Fibroblast of mammary gland (primary cell): ENCODE measurements at regions not wholly inside any gene's neighbourhood (a gene's known extent, or its start where the extent isn't known, plus 50 kb on each side); places are given as distances from the start of the nearest gene placed in this dataset.

Experiments
- DNase-seq: peaks from one replicate; pipeline ENCODE4 v3.0.0-alpha.2; 2010; ENCODE audit warnings: low read depth
- H3K4me3 ChIP-seq: 2 replicates; pipeline ENCODE4 v1.5.1; 2011; ENCODE audit warnings: low read depth, mild to moderate bottlenecking, low read length, moderate library complexity; ENCODE audit not compliant: control insufficient read depth
- TF ChIP-seq, protein P1 (sequence below): conservative IDR thresholded peaks from 2 replicates; pipeline ENCODE4 v1.5.1; 2011; ENCODE audit warnings: low read depth, low read length, inconsistent platforms; ENCODE audit not compliant: control insufficient read depth, insufficient read depth

DNA sequence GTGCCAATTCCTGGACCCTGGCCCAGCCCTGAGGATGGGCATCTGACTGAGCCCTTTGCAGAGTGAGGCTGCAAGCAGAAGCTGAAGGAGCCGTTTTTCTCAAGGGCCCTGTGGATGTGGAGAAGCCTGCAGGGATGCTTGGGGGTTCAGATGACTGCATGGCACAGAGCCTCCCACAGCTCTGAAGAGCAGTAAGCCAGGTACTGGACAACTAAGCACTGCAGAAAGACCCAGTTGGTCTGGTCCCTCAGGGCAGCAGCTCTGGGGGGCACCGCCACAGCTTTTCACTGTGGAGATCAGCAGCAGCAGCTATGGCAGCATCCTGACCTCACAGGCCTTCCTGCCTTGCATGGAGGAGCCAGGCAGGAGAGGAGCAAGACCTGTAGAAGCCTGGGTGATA is 67.6 kb downstream of the CRYGS start:
- TF ChIP-seq, protein P1, sequence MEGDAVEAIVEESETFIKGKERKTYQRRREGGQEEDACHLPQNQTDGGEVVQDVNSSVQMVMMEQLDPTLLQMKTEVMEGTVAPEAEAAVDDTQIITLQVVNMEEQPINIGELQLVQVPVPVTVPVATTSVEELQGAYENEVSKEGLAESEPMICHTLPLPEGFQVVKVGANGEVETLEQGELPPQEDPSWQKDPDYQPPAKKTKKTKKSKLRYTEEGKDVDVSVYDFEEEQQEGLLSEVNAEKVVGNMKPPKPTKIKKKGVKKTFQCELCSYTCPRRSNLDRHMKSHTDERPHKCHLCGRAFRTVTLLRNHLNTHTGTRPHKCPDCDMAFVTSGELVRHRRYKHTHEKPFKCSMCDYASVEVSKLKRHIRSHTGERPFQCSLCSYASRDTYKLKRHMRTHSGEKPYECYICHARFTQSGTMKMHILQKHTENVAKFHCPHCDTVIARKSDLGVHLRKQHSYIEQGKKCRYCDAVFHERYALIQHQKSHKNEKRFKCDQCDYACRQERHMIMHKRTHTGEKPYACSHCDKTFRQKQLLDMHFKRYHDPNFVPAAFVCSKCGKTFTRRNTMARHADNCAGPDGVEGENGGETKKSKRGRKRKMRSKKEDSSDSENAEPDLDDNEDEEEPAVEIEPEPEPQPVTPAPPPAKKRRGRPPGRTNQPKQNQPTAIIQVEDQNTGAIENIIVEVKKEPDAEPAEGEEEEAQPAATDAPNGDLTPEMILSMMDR, result no peak
- no peak for DNase-seq
- no peak overlapping the region for H3K4me3 ChIP-seq

DNA sequence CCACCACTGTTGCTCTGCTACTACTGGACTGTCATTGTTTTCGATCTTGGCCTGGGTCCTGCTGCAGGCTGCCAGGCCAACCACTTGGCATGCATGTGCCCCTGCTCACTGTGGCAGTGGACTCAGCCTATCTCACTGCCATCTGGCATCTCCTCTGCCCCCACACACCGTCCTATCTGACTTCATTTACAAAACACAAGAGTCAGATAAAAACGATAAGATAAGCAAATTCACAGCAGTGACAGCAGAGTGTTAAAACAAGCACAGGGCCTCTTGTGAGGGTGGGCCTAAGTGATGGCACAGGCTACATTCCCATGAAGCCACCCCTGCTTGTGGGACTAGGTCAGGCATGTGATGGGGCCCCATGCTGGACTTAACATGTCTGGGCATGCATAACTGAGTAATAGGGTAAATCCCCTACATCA is 68.1 kb downstream of the CRYGS start:
- TF ChIP-seq, protein P1, result no peak
- no peak overlapping the region for H3K4me3 ChIP-seq
- peak; percentile 27 for DNase-seq

DNA sequence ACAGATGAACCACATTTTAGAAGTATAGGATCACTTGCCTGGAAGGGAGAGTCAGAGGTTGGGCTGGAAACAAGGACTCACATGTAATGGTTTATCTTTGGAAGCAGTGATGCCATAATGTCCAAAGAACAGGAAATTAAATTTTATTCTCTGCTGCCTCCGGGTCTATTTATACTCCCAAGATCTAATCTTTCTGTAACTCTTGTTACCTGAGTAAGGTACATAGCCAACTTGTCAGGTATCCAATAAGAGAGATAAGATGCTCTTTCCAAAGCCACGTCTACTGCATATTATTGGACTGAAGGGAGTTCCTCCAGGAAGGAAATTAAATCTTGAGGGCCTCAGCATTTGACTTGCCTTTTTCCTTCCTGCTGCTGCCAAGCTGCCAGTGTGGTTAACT is 71.0 kb downstream of the CRYGS start:
- H3K4me3 ChIP-seq, result no peak overlapping the region
- TF ChIP-seq, protein P1, result no peak
- DNase-seq, result no peak

DNA sequence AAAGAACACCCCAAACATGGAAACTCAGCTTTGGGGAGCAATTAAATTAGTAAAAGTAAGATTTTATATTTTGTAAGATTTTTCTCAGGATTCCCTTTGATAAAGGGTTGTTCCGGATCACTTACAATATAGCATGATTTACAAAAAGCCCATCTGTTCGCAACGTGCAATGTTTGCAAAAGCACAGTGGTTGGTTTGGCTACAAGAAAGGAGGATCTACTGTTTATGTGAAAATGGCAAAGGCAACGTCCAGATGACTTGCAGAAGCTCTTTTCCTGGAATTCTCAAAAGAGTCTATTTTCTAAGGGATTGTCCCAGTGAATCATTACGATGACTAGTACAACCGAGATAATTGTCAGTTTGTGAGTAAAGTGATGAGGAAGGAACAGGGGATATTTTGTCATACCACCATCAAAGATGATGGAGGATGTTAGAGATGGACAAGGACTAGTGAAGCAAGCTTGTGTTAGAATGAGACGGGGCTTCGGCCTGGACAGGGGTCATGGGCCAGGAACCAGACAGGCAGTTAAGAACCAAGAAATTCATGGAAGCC is 71.6 kb downstream of the CRYGS start:
- TF ChIP-seq, protein P1, result no peak

DNA sequence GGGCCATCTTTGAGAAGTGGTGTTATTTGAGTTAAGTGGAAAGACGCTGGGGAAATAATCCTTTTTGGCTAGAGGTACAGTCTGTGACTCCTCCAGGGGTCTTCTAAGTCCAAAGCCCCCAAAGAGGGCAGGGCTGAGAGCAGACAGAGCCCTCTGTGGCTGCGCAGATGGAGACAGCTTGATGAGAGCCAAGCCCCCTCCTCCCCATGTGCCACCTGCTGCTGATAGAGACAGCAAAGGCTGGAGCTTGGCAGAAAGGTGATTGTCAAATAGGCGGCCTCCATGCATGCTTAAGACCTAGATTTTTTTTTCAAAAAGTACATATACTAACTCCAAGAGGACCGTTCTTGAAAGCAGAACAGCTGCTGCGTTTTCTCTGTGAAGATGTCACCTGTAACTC is 72.4 kb downstream of the CRYGS start:
- DNase-seq, result no peak
- no peak overlapping the region for H3K4me3 ChIP-seq
- TF ChIP-seq, protein P1, result no peak

More for the DNA sequence above, 71.6 kb downstream of the CRYGS start:
- H3K4me3 ChIP-seq, result no peak overlapping the region
- DNase-seq, result peak; percentile 43

DNA sequence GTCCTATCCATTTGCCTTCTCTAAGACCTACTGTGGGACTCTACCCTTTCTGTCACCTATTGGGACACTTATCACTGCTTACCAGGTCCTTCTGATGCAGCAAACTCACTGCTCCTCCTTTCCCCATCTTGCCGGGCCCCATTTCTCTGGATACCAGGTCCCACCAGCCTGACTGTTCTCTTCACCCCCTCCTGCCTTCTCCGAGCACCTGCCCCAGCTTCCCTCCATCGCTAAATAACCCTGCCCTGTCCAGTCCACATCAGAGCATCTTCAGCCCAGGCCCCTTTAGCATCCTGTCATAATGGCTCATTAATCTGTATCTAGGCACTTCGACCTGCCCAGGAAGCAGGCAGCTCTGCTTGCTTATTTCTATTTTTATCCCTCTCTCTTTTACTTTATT is 74.7 kb downstream of the CRYGS start:
- H3K4me3 ChIP-seq, result no peak overlapping the region
- TF ChIP-seq, protein P1, result no peak
- DNase-seq, result no peak

DNA sequence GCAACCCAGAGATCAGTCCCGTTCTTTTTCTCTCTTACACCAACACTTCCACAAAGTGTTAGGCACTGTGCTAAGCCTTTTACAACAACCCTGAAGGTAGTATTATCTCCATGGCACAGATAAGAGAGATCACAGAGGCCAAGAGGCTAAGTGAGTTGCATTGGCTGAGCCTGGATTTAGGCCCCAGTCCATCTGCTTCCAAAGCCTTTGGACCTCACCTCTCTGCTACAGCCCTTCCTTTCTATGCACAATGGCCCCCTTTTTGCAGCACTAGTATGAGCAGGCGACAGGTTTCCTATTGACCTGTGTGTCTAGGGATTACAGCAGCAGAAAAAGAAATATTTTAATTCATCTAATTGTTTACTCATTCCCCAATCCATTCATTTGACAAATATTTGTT is 76.2 kb downstream of the CRYGS start:
- no peak overlapping the region for H3K4me3 ChIP-seq
- DNase-seq, result no peak
- TF ChIP-seq, protein P1, result no peak
